ENCODE measurements at regions not wholly inside any gene's neighbourhood (a gene's known extent, or its start where the extent isn't known, plus 50 kb on each side); places are given as distances from the start of the nearest gene placed in this dataset.
"Not testable (repeated sequence)": the region's sequence is repeated elsewhere in the genome, so short reads cannot be mapped to it uniquely, and the experiment has no call there.

- no peak for DNase-seq (ENCODE audit: low read depth in 2 of 2)
Observed at GRCh38 chr6:15121443-15121842, 124.4 kb upstream of the JARID2 start.

- DNase-seq (ENCODE audit: low read depth in 2 of 2), result no peak
Observed at GRCh38 chr6:15121977-15122550, 123.8 kb upstream of the JARID2 start.

GRCh38 chr6:15129887-15130286 is 116.0 kb upstream of the JARID2 start:
- no peak for DNase-seq (ENCODE audit: low read depth in 2 of 2)

GRCh38 chr6:15131234-15131633 is 114.6 kb upstream of the JARID2 start:
- no peak for DNase-seq (ENCODE audit: low read depth in 2 of 2)

- DNase-seq (ENCODE audit: low read depth in 2 of 2), result no peak
Observed at GRCh38 chr6:15131651-15132061, 114.2 kb upstream of the JARID2 start.

GRCh38 chr6:15132167-15132566 is 113.7 kb upstream of the JARID2 start:
- no peak for DNase-seq (ENCODE audit: low read depth in 2 of 2)

- no peak for DNase-seq (ENCODE audit: low read depth in 2 of 2)
Observed at GRCh38 chr6:15132854-15133670, 112.8 kb upstream of the JARID2 start.

GRCh38 chr6:15137086-15137485 is 108.8 kb upstream of the JARID2 start:
- no peak for DNase-seq (ENCODE audit: low read depth in 2 of 2)

- no peak for DNase-seq (ENCODE audit: low read depth in 2 of 2)
Observed at GRCh38 chr6:15143086-15143485, 102.8 kb upstream of the JARID2 start.

- no peak for DNase-seq (ENCODE audit: low read depth in 2 of 2)
Observed at GRCh38 chr6:15143540-15143939, 102.3 kb upstream of the JARID2 start.

- DNase-seq (ENCODE audit: low read depth in 2 of 2), result no peak
Observed at GRCh38 chr6:15145821-15146220, 100.0 kb upstream of the JARID2 start.

GRCh38 chr6:15147827-15148226 is 98.0 kb upstream of the JARID2 start:
- DNase-seq (ENCODE audit: low read depth in 2 of 2), result no peak

- DNase-seq (ENCODE audit: low read depth in 2 of 2), result no peak
Observed at GRCh38 chr6:15148356-15148946, 97.4 kb upstream of the JARID2 start.

- DNase-seq (ENCODE audit: low read depth in 2 of 2), result no peak
Observed at GRCh38 chr6:15150207-15150606, 95.7 kb upstream of the JARID2 start.

- no peak for DNase-seq (ENCODE audit: low read depth in 2 of 2)
Observed at GRCh38 chr6:15152700-15153099, 93.2 kb upstream of the JARID2 start.

- no peak for DNase-seq (ENCODE audit: low read depth in 2 of 2)
Observed at GRCh38 chr6:15153191-15153590, 92.7 kb upstream of the JARID2 start.

- no peak for DNase-seq (ENCODE audit: low read depth in 2 of 2)
Observed at GRCh38 chr6:15157479-15157878, 88.4 kb upstream of the JARID2 start.

- no peak for DNase-seq (ENCODE audit: low read depth in 2 of 2)
Observed at GRCh38 chr6:15158821-15159619, 86.8 kb upstream of the JARID2 start.

- no peak for DNase-seq (ENCODE audit: low read depth in 2 of 2)
Observed at GRCh38 chr6:15160812-15161211, 85.1 kb upstream of the JARID2 start.

GRCh38 chr6:15164855-15165254 is 81.0 kb upstream of the JARID2 start:
- not testable (repeated sequence) for DNase-seq (ENCODE audit: low read depth in 2 of 2)

GRCh38 chr6:15166121-15166520 is 79.7 kb upstream of the JARID2 start:
- no peak for DNase-seq (ENCODE audit: low read depth in 2 of 2)

- DNase-seq (ENCODE audit: low read depth in 2 of 2), result no peak
Observed at GRCh38 chr6:15170126-15170525, 75.7 kb upstream of the JARID2 start.
